GM19452 (cell line): ENCODE measurements at regions not wholly inside any gene's neighbourhood (a gene's known extent, or its start where the extent isn't known, plus 50 kb on each side); places are given as distances from the start of the nearest gene placed in this dataset.

Experiments used
- ATAC-seq: cut with Tn5 transposase; IDR thresholded peaks from one replicate; pipeline ENCODE4 v1.9.1; 2021; ENCODE audit not compliant: unreplicated experiment

GRCh38 chr11:27287205-27287604 is 75.8 kb downstream of the CCDC34 start:
- ATAC-seq, result no peak

GRCh38 chr11:27285761-27286160 is 77.3 kb downstream of the CCDC34 start:
- ATAC-seq, result no peak

- ATAC-seq, result no peak
Observed at GRCh38 chr11:27282806-27283205, 80.2 kb downstream of the CCDC34 start.

- ATAC-seq, result no peak
Observed at GRCh38 chr11:27281740-27282590, 81.0 kb downstream of the CCDC34 start.

- ATAC-seq, result no peak
Observed at GRCh38 chr11:27281276-27281675, 81.7 kb downstream of the CCDC34 start.

- no peak for ATAC-seq
Observed at GRCh38 chr11:27280140-27280539, 82.9 kb downstream of the CCDC34 start.

GRCh38 chr11:27279460-27279859 is 83.6 kb downstream of the CCDC34 start:
- no peak for ATAC-seq

- ATAC-seq, result no peak
Observed at GRCh38 chr11:27277843-27278242, 85.2 kb downstream of the CCDC34 start.

GRCh38 chr11:27276141-27276540 is 86.9 kb downstream of the CCDC34 start:
- ATAC-seq, result no peak

GRCh38 chr11:27274854-27275395 is 88.1 kb downstream of the CCDC34 start:
- ATAC-seq, result no peak

GRCh38 chr11:27266125-27266524 is 96.9 kb downstream of the CCDC34 start:
- ATAC-seq, result no peak

GRCh38 chr11:27263986-27264385 is 99.0 kb downstream of the CCDC34 start:
- no peak for ATAC-seq

GRCh38 chr11:27263046-27263445 is 100.0 kb downstream of the CCDC34 start:
- ATAC-seq, result no peak

GRCh38 chr11:27255447-27255828 is 107.6 kb downstream of the CCDC34 start:
- no peak for ATAC-seq

- ATAC-seq, result no peak
Observed at GRCh38 chr11:27254744-27255446, 108.1 kb downstream of the CCDC34 start.

GRCh38 chr11:27253224-27253623 is 109.8 kb downstream of the CCDC34 start:
- no peak for ATAC-seq

- ATAC-seq, result no peak
Observed at GRCh38 chr11:27250867-27251665, 111.9 kb downstream of the CCDC34 start.

- ATAC-seq, result no peak
Observed at GRCh38 chr11:27248576-27249509, 114.2 kb downstream of the CCDC34 start.

- no peak for ATAC-seq
Observed at GRCh38 chr11:27247660-27248059, 115.4 kb downstream of the CCDC34 start.

GRCh38 chr11:27246925-27247324 is 116.1 kb downstream of the CCDC34 start:
- no peak for ATAC-seq
